Uterus (tissue), 3 donors: ENCODE measurements at regions not wholly inside any gene's neighbourhood (a gene's known extent, or its start where the extent isn't known, plus 50 kb on each side); places are given as distances from the start of the nearest gene placed in this dataset.

Source experiments
- DNase-seq, 2 donors: peaks; one replicate each; pipeline ENCODE4 v3.0.0-alpha.2; 2019 to 2020
- H3K27ac ChIP-seq, 2 donors: fragments of 200-600 bp; sonication (generic); 1 replicate in 1 of 2; 2 replicates in 1 of 2; pipeline ENCODE4 v1.5.1; 2016 to 2018
- H3K27me3 ChIP-seq, 2 donors: fragments of 200-600 bp; sonication (generic); one replicate each; pipeline ENCODE4 v1.5.1; 2018 to 2019; ENCODE audit warnings: control low read depth in 1 of 2
- H3K36me3 ChIP-seq, 2 donors: fragments of 200-600 bp; sonication (generic); one replicate each; pipeline ENCODE4 v1.5.1; 2019; ENCODE audit warnings: control low read depth in 1 of 2
- H3K4me1 ChIP-seq, 2 donors: fragments of 200-600 bp; sonication (generic); one replicate each; pipeline ENCODE4 v1.5.1; 2018 to 2019; ENCODE audit warnings: control low read depth in 1 of 2
- H3K4me3 ChIP-seq, 2 donors: fragments of 200-600 bp; sonication (generic); 1 replicate in 1 of 2; 2 replicates in 1 of 2; pipeline ENCODE4 v1.5.1; 2018 to 2019; ENCODE audit warnings: mild to moderate bottlenecking in 1 of 2
- H3K9me3 ChIP-seq, 2 donors: fragments of 200-600 bp; sonication (generic); one replicate each; pipeline ENCODE4 v1.5.1; 2019; ENCODE audit warnings: control low read depth in 1 of 2
- POLR2A ChIP-seq, 2 donors: fragments of 450-650 bp; IDR thresholded peaks; one replicate each; pipeline ENCODE4 v1.6.1; 2016; ENCODE audit warnings: antibody characterized with exemption in 2 of 2, mild to moderate bottlenecking in 1 of 2, moderate library complexity in 1 of 2
- intact Hi-C: fragments of 100-400 bp; cut with DNase I; formaldehyde crosslinking; loops from one replicate; pipeline ENCODE4 v1.15.1; 2023; ENCODE audit warnings: low total_unique reads
- TF ChIP-seq, protein P1 (sequence below), 4 experiments: fragments of 200-600 bp in 2 of 4; fragments of 450-650 bp in 2 of 4; sonication (generic) in 2 of 4; IDR thresholded peaks; one replicate each; pipeline ENCODE4 v1.5.1; 2016 to 2019; ENCODE audit warnings: antibody characterized with exemption in 4 of 4, mild to moderate bottlenecking in 2 of 4, moderate library complexity in 1 of 4
- donor health status: DM: yes; HTN: yes; CAD: no.

- Histone ChIP-seq H3K4me3 (no peak overlapping the region), H3K36me3 (no peaks in the 10 kb centered on the region), H3K9me3 (no peaks in the 10 kb centered on the region), H3K27me3 (peaks cover 0 to 4% of the 10 kb centered on the region in 2 donors), H3K27ac (no peak overlapping the region), H3K4me1 (no peaks in the 10 kb centered on the region)
- TF ChIP-seq POLR2A (IDR thresholded peaks at IDR 0.05), result no peak
- TF ChIP-seq, protein P1, sequence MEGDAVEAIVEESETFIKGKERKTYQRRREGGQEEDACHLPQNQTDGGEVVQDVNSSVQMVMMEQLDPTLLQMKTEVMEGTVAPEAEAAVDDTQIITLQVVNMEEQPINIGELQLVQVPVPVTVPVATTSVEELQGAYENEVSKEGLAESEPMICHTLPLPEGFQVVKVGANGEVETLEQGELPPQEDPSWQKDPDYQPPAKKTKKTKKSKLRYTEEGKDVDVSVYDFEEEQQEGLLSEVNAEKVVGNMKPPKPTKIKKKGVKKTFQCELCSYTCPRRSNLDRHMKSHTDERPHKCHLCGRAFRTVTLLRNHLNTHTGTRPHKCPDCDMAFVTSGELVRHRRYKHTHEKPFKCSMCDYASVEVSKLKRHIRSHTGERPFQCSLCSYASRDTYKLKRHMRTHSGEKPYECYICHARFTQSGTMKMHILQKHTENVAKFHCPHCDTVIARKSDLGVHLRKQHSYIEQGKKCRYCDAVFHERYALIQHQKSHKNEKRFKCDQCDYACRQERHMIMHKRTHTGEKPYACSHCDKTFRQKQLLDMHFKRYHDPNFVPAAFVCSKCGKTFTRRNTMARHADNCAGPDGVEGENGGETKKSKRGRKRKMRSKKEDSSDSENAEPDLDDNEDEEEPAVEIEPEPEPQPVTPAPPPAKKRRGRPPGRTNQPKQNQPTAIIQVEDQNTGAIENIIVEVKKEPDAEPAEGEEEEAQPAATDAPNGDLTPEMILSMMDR (IDR thresholded peaks at IDR 0.05), result no peak
- intact Hi-C loops, result no loop called here
- no peak for DNase-seq
These were observed 177.5 kb downstream of the CDC5L start for GRCh38 chr6:44564906-44565524.

- H3K27me3 ChIP-seq, result no peaks in the 10 kb centered on the region
- intact Hi-C loops, result no loop called here
- H3K9me3 ChIP-seq, result no peaks in the 10 kb centered on the region
- DNase-seq, result no peak
- H3K27ac ChIP-seq, result no peak overlapping the region
- H3K4me3 ChIP-seq, result no peak overlapping the region
- H3K36me3 ChIP-seq, result no peaks in the 10 kb centered on the region
- TF ChIP-seq POLR2A (IDR thresholded peaks at IDR 0.05), result no peak
- TF ChIP-seq, protein P1 (IDR thresholded peaks at IDR 0.05), result no peak
- no peaks in the 10 kb centered on the region for H3K4me1 ChIP-seq
These were observed 179.9 kb downstream of the CDC5L start for GRCh38 chr6:44567406-44567805.

GRCh38 chr6:44569131-44569530 lies 181.6 kb downstream of the CDC5L start:
- Histone ChIP-seq H3K36me3 (no peaks in the 10 kb centered on the region), H3K4me3 (no peak overlapping the region), H3K9me3 (no peaks in the 10 kb centered on the region), H3K27ac (no peak overlapping the region), H3K4me1 (no peaks in the 10 kb centered on the region), H3K27me3 (no peaks in the 10 kb centered on the region)
- TF ChIP-seq, protein P1 (IDR thresholded peaks at IDR 0.05), result no peak
- no peak for TF ChIP-seq POLR2A (IDR thresholded peaks at IDR 0.05)
- no peak for DNase-seq
- intact Hi-C loops, result no loop called here

DNA sequence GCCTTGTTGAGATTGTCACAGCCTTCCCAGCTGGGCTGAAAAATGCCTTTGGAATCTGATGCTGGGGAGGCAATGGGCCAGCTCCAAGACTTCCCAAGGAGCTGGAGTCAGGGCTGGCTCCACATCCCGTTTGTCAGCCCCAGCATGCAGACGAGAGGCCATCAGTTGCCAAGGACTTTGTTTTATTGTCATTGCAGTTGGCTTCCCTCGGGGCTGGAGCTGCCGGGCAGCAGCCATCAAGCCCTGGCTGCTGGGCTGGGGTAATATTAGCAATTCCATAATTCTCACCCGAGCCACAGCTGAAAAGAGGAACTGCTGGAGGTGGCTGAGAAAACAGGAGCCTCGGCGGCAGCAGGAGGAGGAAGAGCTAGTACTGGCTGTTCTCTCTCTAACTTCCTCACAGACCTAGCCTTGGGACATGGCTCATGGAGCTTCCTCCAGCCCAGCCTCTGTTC lies 182.5 kb downstream of the CDC5L start:
- intact Hi-C loops, result no loop called here
- Histone ChIP-seq H3K4me3 (no peak overlapping the region), H3K4me1 (no peaks in the 10 kb centered on the region), H3K27me3 (no peaks in the 10 kb centered on the region), H3K9me3 (no peaks in the 10 kb centered on the region), H3K27ac (peak overlapping the region in 1 of 2 donors; percentile 37), H3K36me3 (no peaks in the 10 kb centered on the region)
- TF ChIP-seq, protein P1 (IDR thresholded peaks at IDR 0.05), result no peak
- TF ChIP-seq POLR2A (IDR thresholded peaks at IDR 0.05), result no peak
- DNase-seq, result no peak

GRCh38 chr6:44571510-44571909 lies 184.0 kb downstream of the CDC5L start:
- H3K9me3 ChIP-seq, result no peaks in the 10 kb centered on the region
- no peaks in the 10 kb centered on the region for H3K27me3 ChIP-seq
- no peak overlapping the region for H3K27ac ChIP-seq
- no peak overlapping the region for H3K4me3 ChIP-seq
- DNase-seq, result no peak
- intact Hi-C loops, result no loop called here
- TF ChIP-seq, protein P1 (IDR thresholded peaks at IDR 0.05), result no peak
- TF ChIP-seq POLR2A (IDR thresholded peaks at IDR 0.05), result no peak
- no peaks in the 10 kb centered on the region for H3K36me3 ChIP-seq
- H3K4me1 ChIP-seq, result no peaks in the 10 kb centered on the region
